K562 (cell line): ENCODE measurements at regions not wholly inside any gene's neighbourhood (a gene's known extent, or its start where the extent isn't known, plus 50 kb on each side); places are given as distances from the start of the nearest gene placed in this dataset.

Experiments used
- CBX5 ChIP-seq: IDR thresholded peaks from 2 replicates; pipeline ENCODE4 v1.6.1; 2014; ENCODE audit warnings: low read depth, borderline replicate concordance
- DACH1 ChIP-seq: fragments of 450-650 bp; IDR thresholded peaks from 2 replicates; pipeline ENCODE4 v1.6.1; 2018; ENCODE audit not compliant: partially characterized antibody
- FOXK2 ChIP-seq, 2 experiments: fragments of 450-650 bp; IDR thresholded peaks in 1 of 2; conservative IDR thresholded peaks in 1 of 2; 2 replicates each; pipeline ENCODE4 v1.6.1; 2016; ENCODE audit warnings: low read depth in 2 of 2, mild to moderate bottlenecking in 1 of 2
- GATAD2A ChIP-seq: fragments of 450-650 bp; IDR thresholded peaks from 2 replicates; pipeline ENCODE4 v1.6.1; 2017
- MGA ChIP-seq: fragments of 450-650 bp; IDR thresholded peaks from 2 replicates; pipeline ENCODE4 v1.6.1; 2016; ENCODE audit warnings: mild to moderate bottlenecking, moderate library complexity
- NFATC3 ChIP-seq: fragments of 450-650 bp; IDR thresholded peaks from 2 replicates; pipeline ENCODE4 v1.6.1; 2017; ENCODE audit warnings: mild to moderate bottlenecking
- PHF21A ChIP-seq: fragments of 450-650 bp; IDR thresholded peaks from 2 replicates; pipeline ENCODE4 v1.6.1; 2017; ENCODE audit warnings: low read depth, borderline replicate concordance
- SRSF3 ChIP-seq: fragments of 200-400 bp; formaldehyde crosslinking; IDR thresholded peaks from 2 replicates; pipeline ENCODE4 v1.6.1; 2016; ENCODE audit warnings: mild to moderate bottlenecking, low read length, moderate library complexity; ENCODE audit not compliant: insufficient read depth
- THRB ChIP-seq: fragments of 450-650 bp; formaldehyde crosslinking; conservative IDR thresholded peaks from 2 replicates; pipeline ENCODE4 v1.4.0; 2022; ENCODE audit warnings: mild to moderate bottlenecking, missing genetic modification characterization
- TRIM28 ChIP-seq: fragments of 450-650 bp; IDR thresholded peaks from 2 replicates; pipeline ENCODE4 v1.6.1; 2017
- YBX1 ChIP-seq: fragments of 450-650 bp; IDR thresholded peaks from 2 replicates; pipeline ENCODE4 v1.7.1; 2016; ENCODE audit warnings: mild to moderate bottlenecking
- ZKSCAN1 ChIP-seq: fragments of 150-350 bp; IDR thresholded peaks from 2 replicates; pipeline ENCODE4 v1.6.1; 2016; ENCODE audit warnings: low read depth, low read length
- ZNF184 ChIP-seq: sonication (generic); formaldehyde crosslinking; IDR thresholded peaks from 2 replicates; pipeline ENCODE4 v1.5.0; 2020; ENCODE audit warnings: missing genetic modification reagents
- TF ChIP-seq, protein P1 (sequence below): sonication (generic); formaldehyde crosslinking; IDR thresholded peaks from 2 replicates; pipeline ENCODE4 v1.9.0; 2022; ENCODE audit warnings: mild to moderate bottlenecking, missing genetic modification reagents

- peak; percentile 52; the same call in 1 of the 2 replicates for TF ChIP-seq PHF21A
- TF ChIP-seq ZNF184 (CRISPR knock-in tag), result no peak
- TF ChIP-seq, protein P1, sequence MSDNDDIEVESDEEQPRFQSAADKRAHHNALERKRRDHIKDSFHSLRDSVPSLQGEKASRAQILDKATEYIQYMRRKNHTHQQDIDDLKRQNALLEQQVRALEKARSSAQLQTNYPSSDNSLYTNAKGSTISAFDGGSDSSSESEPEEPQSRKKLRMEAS (CRISPR knock-in tag), result peak; percentile 69
- TF ChIP-seq NFATC3, result no peak
- TF ChIP-seq FOXK2 (conservative IDR thresholded peaks at IDR 0.05 in 1 of 2, IDR thresholded peaks at IDR 0.05 in 1 of 2; ENCODE audit: low read depth in 2 of 2), result peak; percentile 80 to 90; a peak in 3 of 4 replicates
- TF ChIP-seq ZKSCAN1, result peak; percentile 77
- no peak for TF ChIP-seq SRSF3
- TF ChIP-seq CBX5, result 0 out of 2 replicates have a peak, but pooled peaks have one; percentile 75
- TF ChIP-seq GATAD2A, result no peak
- peak; percentile 46 for TF ChIP-seq DACH1
- no peak for TF ChIP-seq YBX1
- TF ChIP-seq THRB, result peak; percentile 60; the same call in 1 of the 2 replicates
- TF ChIP-seq TRIM28, result peak; percentile 54; the same call in 1 of the 2 replicates
- TF ChIP-seq MGA, result no peak; the same call in 1 of the 2 replicates
Measured at GRCh38 chrX:73943693-73944562, 91.4 kb upstream of the XIST start (continued).
